ENCODE measurements at regions not wholly inside any gene's neighbourhood (a gene's known extent, or its start where the extent isn't known, plus 50 kb on each side); places are given as distances from the start of the nearest gene placed in this dataset.

GRCh38 chr16:85475233-85475632 lies 137.9 kb upstream of the GSE1 start:
- Histone ChIP-seq H3K9me3 (no peaks in the 10 kb centered on the region), H3K27ac (no peak overlapping the region), H3K36me3 (no peaks in the 10 kb centered on the region), H3K4me1 (peaks cover 38% of the 10 kb centered on the region), H3K4me3 (no peak overlapping the region), H3K27me3 (no peaks in the 10 kb centered on the region)
- no peak for TF ChIP-seq POLR2A (IDR thresholded peaks at IDR 0.05)
- TF ChIP-seq CTCF (IDR thresholded peaks at IDR 0.05), result no peak
- no peak for TF ChIP-seq POLR2AphosphoS5 (IDR thresholded peaks at IDR 0.05)
- no peak for TF ChIP-seq EP300 (IDR thresholded peaks at IDR 0.05)
- no peak for DNase-seq (ENCODE audit: low spot score in 2 of 2)
- 13% methylated on average over 3 of the region's 8 CpGs for WGBS

- Histone ChIP-seq H3K27me3 (no peaks in the 10 kb centered on the region), H3K36me3 (no peaks in the 10 kb centered on the region), H3K9me3 (no peaks in the 10 kb centered on the region), H3K4me3 (no peak overlapping the region), H3K27ac (no peak overlapping the region), H3K4me1 (peaks cover 38% of the 10 kb centered on the region)
- no peak for DNase-seq (ENCODE audit: low spot score in 2 of 2)
- WGBS, result 76% methylated on average over 22 of the region's 22 CpGs
- TF ChIP-seq EP300 (IDR thresholded peaks at IDR 0.05) (no peak), POLR2A (IDR thresholded peaks at IDR 0.05) (no peak), POLR2AphosphoS5 (IDR thresholded peaks at IDR 0.05) (no peak), CTCF (IDR thresholded peaks at IDR 0.05) (no peak)
Observed at GRCh38 chr16:85475691-85476300, 137.3 kb upstream of the GSE1 start.

GRCh38 chr16:85476389-85476788 lies 136.7 kb upstream of the GSE1 start:
- Histone ChIP-seq H3K27ac (no peak overlapping the region), H3K36me3 (no peaks in the 10 kb centered on the region), H3K4me3 (no peak overlapping the region), H3K27me3 (no peaks in the 10 kb centered on the region), H3K4me1 (peaks cover 36% of the 10 kb centered on the region), H3K9me3 (no peaks in the 10 kb centered on the region)
- no peak for DNase-seq (ENCODE audit: low spot score in 2 of 2)
- WGBS, result 91% methylated on average over 11 of the region's 11 CpGs
- no peak for TF ChIP-seq EP300 (IDR thresholded peaks at IDR 0.05)

- no peak for TF ChIP-seq CTCF (IDR thresholded peaks at IDR 0.05)
- TF ChIP-seq POLR2A (IDR thresholded peaks at IDR 0.05), result no peak
- no peak for TF ChIP-seq EP300 (IDR thresholded peaks at IDR 0.05)
- no peak for TF ChIP-seq POLR2AphosphoS5 (IDR thresholded peaks at IDR 0.05)
- H3K4me3 ChIP-seq, result no peak overlapping the region
- no peak overlapping the region for H3K27ac ChIP-seq
- no peaks in the 10 kb centered on the region for H3K36me3 ChIP-seq
- DNase-seq (ENCODE audit: low spot score in 2 of 2), result no peak
- H3K9me3 ChIP-seq, result no peaks in the 10 kb centered on the region
- 91% methylated on average over 24 of the region's 24 CpGs for WGBS
- peaks cover 24% of the 10 kb centered on the region for H3K4me1 ChIP-seq
- no peaks in the 10 kb centered on the region for H3K27me3 ChIP-seq
Observed at GRCh38 chr16:85477801-85478363, 135.2 kb upstream of the GSE1 start.

GRCh38 chr16:85479972-85480726 lies 133.0 kb upstream of the GSE1 start:
- Histone ChIP-seq H3K4me3 (no peak overlapping the region), H3K4me1 (peaks cover 4% of the 10 kb centered on the region), H3K36me3 (no peaks in the 10 kb centered on the region), H3K27me3 (no peaks in the 10 kb centered on the region), H3K27ac (no peak overlapping the region), H3K9me3 (no peaks in the 10 kb centered on the region)
- 88% methylated on average over 17 of the region's 26 CpGs for WGBS
- TF ChIP-seq EP300 (IDR thresholded peaks at IDR 0.05), result no peak
- TF ChIP-seq CTCF (IDR thresholded peaks at IDR 0.05), result no peak
- no peak for TF ChIP-seq POLR2AphosphoS5 (IDR thresholded peaks at IDR 0.05)
- TF ChIP-seq POLR2A (IDR thresholded peaks at IDR 0.05), result no peak
- DNase-seq (ENCODE audit: low spot score in 2 of 2), result no peak
